ENCODE measurements at regions not wholly inside any gene's neighbourhood (a gene's known extent, or its start where the extent isn't known, plus 50 kb on each side); places are given as distances from the start of the nearest gene placed in this dataset.
"Not testable (repeated sequence)": the region's sequence is repeated elsewhere in the genome, so short reads cannot be mapped to it uniquely, and the experiment has no call there.

- TF ChIP-seq CTCF (IDR thresholded peaks at IDR 0.05; ENCODE audit: insufficient read depth in 1 of 2, low read depth in 1 of 2, low read length in 1 of 2, severe bottlenecking in 1 of 2, unreplicated experiment in 1 of 2), result no peak
- Histone ChIP-seq H3K27me3 (replicated peaks; ENCODE audit: control insufficient read depth, insufficient read depth, low read length) (no peaks in the 10 kb centered on the region), H3K4me1 (no peaks in the 10 kb centered on the region), H3K9me3 (no peaks in the 10 kb centered on the region; the same call in 1 of the 2 replicates), H3K4me3 (ENCODE audit: low read depth, low read length) (no peak overlapping the region), H3K36me3 (ENCODE audit: control insufficient read depth, insufficient read depth, low read length) (no peaks in the 10 kb centered on the region)
- no peak for DNase-seq
- no peaks in the 10 kb centered on the region for H3K4me1 Mint-ChIP-seq (ENCODE audit: low read depth, unreplicated experiment)
- no peaks in the 10 kb centered on the region for H3K36me3 Mint-ChIP-seq (ENCODE audit: insufficient read depth, unreplicated experiment)
- intact Hi-C loops (cut with micrococcal nuclease; ENCODE audit: unreplicated experiment), result no loop called here
- no peak overlapping the region for H3K27ac Mint-ChIP-seq (ENCODE audit: unreplicated experiment)
- H3K9me3 Mint-ChIP-seq (ENCODE audit: unreplicated experiment), result peaks cover 23% of the 10 kb centered on the region
- ChIA-PET POLR2A (no interaction called here), CTCF (no interaction called here)
- H3K27me3 Mint-ChIP-seq (ENCODE audit: insufficient read depth, unreplicated experiment), result peaks cover 4% of the 10 kb centered on the region
- H3K4me3 Mint-ChIP-seq (ENCODE audit: unreplicated experiment), result no peak overlapping the region
- BruUV-seq (replicated peaks), result no TSS peak
Measured at GRCh38 chr12:27163894-27164293, 80.2 kb upstream of the STK38L start.

GRCh38 chr12:27164330-27165040, 79.6 kb upstream of the STK38L start:
- Mint-ChIP-seq H3K4me1 (ENCODE audit: low read depth, unreplicated experiment) (no peaks in the 10 kb centered on the region), H3K27me3 (ENCODE audit: insufficient read depth, unreplicated experiment) (peaks cover 4% of the 10 kb centered on the region), H3K9me3 (ENCODE audit: unreplicated experiment) (peaks cover 29% of the 10 kb centered on the region), H3K36me3 (ENCODE audit: insufficient read depth, unreplicated experiment) (no peaks in the 10 kb centered on the region), H3K27ac (ENCODE audit: unreplicated experiment) (no peak overlapping the region), H3K4me3 (ENCODE audit: unreplicated experiment) (no peak overlapping the region)
- Histone ChIP-seq H3K4me1 (no peaks in the 10 kb centered on the region), H3K36me3 (ENCODE audit: control insufficient read depth, insufficient read depth, low read length) (no peaks in the 10 kb centered on the region), H3K9me3 (no peaks in the 10 kb centered on the region; the same call in 1 of the 2 replicates), H3K27me3 (replicated peaks; ENCODE audit: control insufficient read depth, insufficient read depth, low read length) (no peaks in the 10 kb centered on the region), H3K4me3 (ENCODE audit: low read depth, low read length) (no peak overlapping the region)
- CTCF ChIA-PET, result no interaction called here
- DNase-seq, result no peak
- TF ChIP-seq CTCF (IDR thresholded peaks at IDR 0.05; ENCODE audit: insufficient read depth in 1 of 2, low read depth in 1 of 2, low read length in 1 of 2, severe bottlenecking in 1 of 2, unreplicated experiment in 1 of 2), result no peak
- POLR2A ChIA-PET, result no interaction called here
- BruUV-seq (replicated peaks), result no TSS peak
- intact Hi-C loops (cut with micrococcal nuclease; ENCODE audit: unreplicated experiment), result no loop called here

GRCh38 chr12:27165958-27166357, 78.1 kb upstream of the STK38L start:
- intact Hi-C loops (cut with micrococcal nuclease; ENCODE audit: unreplicated experiment); H3K27me3 ChIP-seq (replicated peaks; ENCODE audit: control insufficient read depth, insufficient read depth, low read length); POLR2A ChIA-PET; H3K4me1 Mint-ChIP-seq (ENCODE audit: low read depth, unreplicated experiment); BruUV-seq (replicated peaks); H3K4me3 ChIP-seq (ENCODE audit: low read depth, low read length); DNase-seq; CTCF ChIA-PET; H3K4me1 ChIP-seq; H3K4me3 Mint-ChIP-seq (ENCODE audit: unreplicated experiment); H3K36me3 Mint-ChIP-seq (ENCODE audit: insufficient read depth, unreplicated experiment); H3K27me3 Mint-ChIP-seq (ENCODE audit: insufficient read depth, unreplicated experiment); H3K27ac Mint-ChIP-seq (ENCODE audit: unreplicated experiment); H3K9me3 ChIP-seq; H3K36me3 ChIP-seq (ENCODE audit: control insufficient read depth, insufficient read depth, low read length): not testable (repeated sequence)
- H3K9me3 Mint-ChIP-seq (ENCODE audit: unreplicated experiment), result peaks cover 44% of the 10 kb centered on the region

- POLR2A ChIA-PET, result interaction anchor here (0.5 kb wide), 1 partner anchor 22 kb away, joined by 4 read pairs; no protein-coding TSS in a partner anchor
Measured at GRCh38 chr12:27171494-27171893, 72.6 kb upstream of the STK38L start.

More at GRCh38 chr12:27171494-27171893, 72.6 kb upstream of the STK38L start:
- H3K36me3 Mint-ChIP-seq (ENCODE audit: insufficient read depth, unreplicated experiment); H3K27me3 Mint-ChIP-seq (ENCODE audit: insufficient read depth, unreplicated experiment); H3K4me1 ChIP-seq; H3K4me3 ChIP-seq (ENCODE audit: low read depth, low read length); H3K36me3 ChIP-seq (ENCODE audit: control insufficient read depth, insufficient read depth, low read length); H3K27me3 ChIP-seq (replicated peaks; ENCODE audit: control insufficient read depth, insufficient read depth, low read length); BruUV-seq (replicated peaks); intact Hi-C loops (cut with micrococcal nuclease; ENCODE audit: unreplicated experiment); H3K4me3 Mint-ChIP-seq (ENCODE audit: unreplicated experiment); H3K4me1 Mint-ChIP-seq (ENCODE audit: low read depth, unreplicated experiment); CTCF ChIA-PET; DNase-seq; H3K27ac Mint-ChIP-seq (ENCODE audit: unreplicated experiment): not testable (repeated sequence)
- H3K9me3 ChIP-seq, result peaks cover 16% of the 10 kb centered on the region
- peaks cover 47% of the 10 kb centered on the region for H3K9me3 Mint-ChIP-seq (ENCODE audit: unreplicated experiment)

Data from Caco-2 (cell line).